EL (cell line): ENCODE measurements at regions not wholly inside any gene's neighbourhood (a gene's known extent, or its start where the extent isn't known, plus 50 kb on each side); places are given as distances from the start of the nearest gene placed in this dataset.
"Not testable (repeated sequence)": the region's sequence is repeated elsewhere in the genome, so short reads cannot be mapped to it uniquely, and the experiment has no call there.

Experiments
- DNase-seq: peaks from one replicate; pipeline ENCODE4 v3.0.0-alpha.2; 2016

DNA sequence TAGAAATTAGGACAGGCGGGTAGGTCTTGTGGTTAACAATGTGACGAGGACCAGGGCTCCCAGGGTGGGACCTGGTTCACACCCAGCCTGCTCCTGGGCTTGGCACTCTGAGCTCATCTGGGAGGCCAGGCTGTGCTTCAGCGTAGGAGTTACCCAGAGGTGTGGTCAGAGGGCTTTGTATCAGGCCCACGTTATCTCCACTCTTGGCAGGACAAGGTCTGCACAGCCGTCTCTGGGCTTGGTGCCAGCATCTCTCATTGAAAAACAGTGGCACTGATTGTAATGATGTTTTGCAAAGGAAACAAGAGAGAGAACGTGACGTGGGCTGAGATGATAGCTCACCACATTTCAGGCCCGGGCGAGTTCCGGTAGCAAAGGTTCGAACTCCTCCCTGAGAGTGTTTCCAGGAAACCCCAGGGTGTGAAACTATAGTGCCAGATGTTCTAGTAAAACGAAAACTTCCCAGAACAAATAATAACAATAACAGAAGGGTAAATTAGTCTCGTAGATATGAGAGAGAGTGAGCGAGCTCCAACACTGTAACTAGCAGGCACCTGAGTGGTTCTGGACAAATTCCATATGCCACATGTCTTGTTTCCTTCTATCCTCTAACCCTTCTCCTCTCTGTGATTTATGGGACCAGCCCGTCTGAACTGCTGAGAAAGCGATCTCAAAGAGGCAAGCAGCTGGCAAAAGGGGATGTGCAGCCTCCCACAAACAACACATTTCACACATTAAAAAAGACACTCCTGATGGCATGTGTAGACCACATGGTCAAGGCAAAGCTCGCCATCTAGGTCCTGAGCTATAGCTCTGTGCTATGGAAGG is 227.3 kb downstream of the KTN1 start:
- DNase-seq: peak; percentile 27

DNA sequence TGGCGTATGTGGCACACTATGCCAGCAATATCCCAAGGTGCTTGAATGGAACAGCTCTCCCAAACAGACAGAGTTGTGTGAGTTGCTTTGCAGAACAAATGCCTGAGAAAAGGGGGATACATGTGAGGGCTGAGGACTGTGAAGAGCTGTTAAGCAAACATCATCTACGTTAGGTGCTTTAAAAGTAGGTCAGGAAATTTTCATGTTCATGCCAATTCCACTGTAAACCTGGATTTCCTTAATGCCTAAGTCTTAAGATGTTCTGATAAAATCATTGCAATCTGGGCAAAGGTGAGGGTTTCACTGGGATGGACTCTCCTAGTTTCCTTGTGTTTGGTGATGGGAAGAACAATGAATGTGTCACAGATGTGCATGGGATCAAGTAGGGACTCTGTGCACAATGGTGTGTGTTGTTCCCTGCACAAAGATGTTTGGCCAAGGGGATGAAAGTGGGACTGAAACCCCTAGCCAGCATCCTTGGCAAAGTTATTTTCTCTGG is 227.9 kb downstream of the KTN1 start:
- DNase-seq: no peak

- no peak for DNase-seq
These were observed 233.6 kb downstream of the KTN1 start for GRCh38 chr14:55813630-55814029.

DNA sequence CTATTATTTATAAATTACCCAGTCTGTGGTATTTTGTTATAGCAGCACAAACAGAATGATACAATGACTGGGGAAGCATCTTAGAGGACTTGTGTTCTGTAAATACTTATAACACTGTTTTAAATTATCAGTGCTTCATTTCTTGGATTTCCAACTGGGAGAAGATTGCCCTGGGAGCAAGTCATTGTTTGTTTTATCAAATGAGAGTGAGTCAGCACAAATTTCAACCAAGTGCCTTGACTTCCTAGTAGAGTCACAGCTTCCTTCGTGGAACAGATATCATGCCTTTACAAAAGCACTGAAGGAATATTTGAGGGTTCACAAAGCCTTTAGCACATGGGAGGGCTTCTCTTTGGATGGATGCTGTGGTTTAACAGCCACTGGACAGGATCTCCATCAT is 234.1 kb downstream of the KTN1 start:
- no peak for DNase-seq

GRCh38 chr14:55814873-55815272 is 234.9 kb downstream of the KTN1 start:
- peak; percentile 17 for DNase-seq

DNA sequence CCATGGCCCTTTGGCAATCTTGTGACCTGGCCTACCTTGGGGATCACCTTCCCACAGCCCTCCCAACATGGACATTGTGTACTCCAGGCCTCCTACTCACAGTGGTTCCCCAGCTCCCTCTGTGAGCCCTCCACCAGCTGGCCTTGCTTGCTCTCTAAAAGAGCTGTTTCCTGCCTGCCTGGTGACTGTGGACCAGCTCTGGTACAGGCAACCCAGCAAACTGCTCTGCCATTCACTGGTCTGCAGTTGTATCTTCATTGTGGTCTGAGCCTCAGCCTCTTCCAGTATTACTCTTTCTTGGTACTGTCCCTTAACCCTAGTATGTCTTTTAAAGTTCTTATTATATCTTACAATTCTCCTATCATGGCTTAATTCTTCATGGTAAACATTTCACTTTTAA is 236.2 kb downstream of the KTN1 start:
- no peak for DNase-seq

DNA sequence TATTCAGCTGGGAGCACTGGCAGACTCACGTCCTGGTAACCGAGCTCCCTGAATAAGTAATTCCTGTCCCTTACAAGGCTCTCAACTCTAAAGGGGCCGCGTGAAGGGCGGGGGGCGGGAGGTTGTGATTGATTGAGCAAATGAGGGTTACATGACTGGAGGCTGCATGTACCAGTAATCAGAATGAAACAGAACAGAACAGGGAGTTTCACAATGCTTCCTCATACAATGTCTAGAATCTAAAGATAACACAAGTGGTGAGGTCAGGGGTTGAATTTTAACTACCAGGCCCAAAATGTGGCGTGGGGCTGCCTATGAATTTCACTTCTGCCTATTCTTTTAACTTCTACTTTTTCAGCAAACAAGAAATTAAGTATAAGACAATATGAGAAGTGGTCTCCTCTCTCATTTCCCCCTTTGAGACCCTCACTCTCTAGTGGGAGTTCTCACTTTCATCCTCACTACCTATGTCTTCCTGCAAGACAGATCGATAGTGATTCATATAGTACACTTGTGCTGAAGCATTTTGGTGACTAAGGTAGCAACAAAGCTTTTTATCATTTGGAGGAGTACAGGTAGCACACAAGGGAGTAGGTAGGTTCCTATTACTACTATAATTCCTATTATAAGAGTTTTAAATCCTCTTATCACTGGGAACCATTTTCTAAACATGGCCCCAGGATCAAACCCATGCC is 239.8 kb downstream of the KTN1 start:
- no peak for DNase-seq

DNA sequence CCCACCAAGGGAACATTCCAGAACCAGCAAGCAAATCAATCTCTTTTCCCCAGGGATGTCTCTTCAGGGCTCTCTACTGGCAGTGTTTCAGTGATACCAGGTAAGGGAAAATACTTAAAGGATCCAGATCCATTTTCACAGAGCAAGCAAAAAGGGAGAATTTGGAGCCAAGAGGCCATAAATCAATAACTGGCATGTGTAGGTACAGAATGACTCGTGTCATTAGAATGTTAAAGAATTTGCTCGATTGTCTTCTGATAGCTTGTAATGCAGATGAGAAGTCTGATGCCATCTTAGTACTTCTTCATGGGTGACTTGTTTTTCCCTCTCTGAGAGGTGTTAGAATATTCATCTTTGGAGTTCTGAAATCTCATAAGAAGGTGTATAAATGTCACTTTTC is 242.9 kb downstream of the KTN1 start:
- DNase-seq: no peak

- peak; percentile 32 for DNase-seq
These were observed 252.3 kb downstream of the KTN1 start for GRCh38 chr14:55832122-55832911.

GRCh38 chr14:55832974-55833373 is 253.0 kb downstream of the KTN1 start:
- no peak for DNase-seq

GRCh38 chr14:55834390-55834789 is 254.4 kb downstream of the KTN1 start:
- DNase-seq: no peak

- DNase-seq: no peak
These were observed 256.0 kb downstream of the KTN1 start for GRCh38 chr14:55835985-55836384.

DNA sequence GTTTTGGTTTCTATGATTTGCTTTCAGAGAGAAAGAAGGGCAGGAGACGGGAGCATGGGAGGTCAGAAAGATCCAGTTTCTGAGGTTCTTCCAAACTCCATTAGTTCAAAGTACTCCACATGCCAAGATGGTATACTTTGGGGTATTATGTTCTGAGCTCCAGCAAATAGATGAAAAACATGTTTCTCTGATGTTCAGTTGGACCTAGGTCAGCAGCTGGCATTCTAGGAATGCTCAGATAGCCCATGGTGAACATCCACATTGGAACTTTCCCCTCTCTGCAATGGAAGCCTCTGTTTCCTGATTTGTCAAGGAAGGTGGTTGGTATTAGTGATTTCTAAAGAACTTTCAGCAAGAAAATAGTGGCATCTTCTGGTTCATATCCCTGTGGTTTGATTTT is 257.5 kb downstream of the KTN1 start:
- no peak for DNase-seq

- DNase-seq: no peak
These were observed 258.6 kb downstream of the KTN1 start for GRCh38 chr14:55838529-55839052.

DNA sequence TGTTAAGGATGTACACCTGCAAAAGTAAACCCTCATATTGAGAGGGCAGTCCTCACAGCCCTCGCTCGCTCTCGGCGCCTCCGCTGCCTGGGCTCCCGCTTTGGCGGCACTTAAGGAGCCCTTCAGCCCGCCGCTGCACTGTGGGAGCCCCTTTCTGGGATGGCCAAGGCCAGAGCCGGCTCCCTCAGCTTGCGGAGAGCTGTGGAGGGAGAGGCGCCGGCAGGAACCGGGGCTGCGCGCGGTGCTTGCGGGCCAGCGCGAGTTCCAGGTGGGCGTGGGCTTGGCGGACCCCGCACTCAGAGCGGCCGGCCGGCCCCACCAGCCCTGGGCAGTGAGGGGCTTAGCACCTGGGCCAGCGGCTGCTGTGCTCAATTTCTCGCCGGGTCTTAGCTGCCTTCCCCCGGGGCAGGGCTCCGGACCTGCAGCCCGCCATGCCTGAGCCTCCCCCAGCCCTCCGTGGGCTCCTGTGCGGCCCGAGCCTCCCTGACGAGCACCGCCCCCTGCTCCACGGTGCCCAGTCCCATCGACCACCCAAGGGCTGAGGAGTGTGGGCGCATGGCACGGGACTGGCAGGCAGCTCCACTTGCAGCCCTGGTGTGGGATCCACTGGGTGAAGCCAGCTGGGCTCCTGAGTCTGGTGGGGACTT is 259.4 kb downstream of the KTN1 start:
- DNase-seq: not testable (repeated sequence)

- DNase-seq: no peak
These were observed 260.8 kb downstream of the KTN1 start for GRCh38 chr14:55840821-55841220.

DNA sequence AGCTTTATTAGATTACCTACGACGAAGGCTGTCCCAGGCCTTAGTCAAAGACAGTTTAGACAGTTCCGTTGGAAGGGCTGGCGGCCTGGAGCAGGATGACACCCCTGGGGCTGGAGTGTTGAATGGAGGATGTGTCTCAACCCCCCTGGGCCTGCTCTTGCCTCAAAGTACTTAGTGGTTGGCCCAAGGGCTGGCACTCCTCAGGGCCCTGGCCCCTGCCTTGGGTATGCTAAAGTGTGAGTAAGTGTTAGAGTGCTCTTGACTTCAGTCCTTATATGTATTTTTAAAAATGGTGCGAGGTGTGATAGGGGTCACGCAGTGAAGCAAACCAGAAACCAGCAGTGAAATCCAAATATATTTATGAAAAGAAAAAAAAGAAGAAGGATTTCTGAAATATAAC is 261.6 kb downstream of the KTN1 start:
- no peak for DNase-seq

GRCh38 chr14:55843718-55844403 is 263.9 kb downstream of the KTN1 start:
- no peak for DNase-seq

DNA sequence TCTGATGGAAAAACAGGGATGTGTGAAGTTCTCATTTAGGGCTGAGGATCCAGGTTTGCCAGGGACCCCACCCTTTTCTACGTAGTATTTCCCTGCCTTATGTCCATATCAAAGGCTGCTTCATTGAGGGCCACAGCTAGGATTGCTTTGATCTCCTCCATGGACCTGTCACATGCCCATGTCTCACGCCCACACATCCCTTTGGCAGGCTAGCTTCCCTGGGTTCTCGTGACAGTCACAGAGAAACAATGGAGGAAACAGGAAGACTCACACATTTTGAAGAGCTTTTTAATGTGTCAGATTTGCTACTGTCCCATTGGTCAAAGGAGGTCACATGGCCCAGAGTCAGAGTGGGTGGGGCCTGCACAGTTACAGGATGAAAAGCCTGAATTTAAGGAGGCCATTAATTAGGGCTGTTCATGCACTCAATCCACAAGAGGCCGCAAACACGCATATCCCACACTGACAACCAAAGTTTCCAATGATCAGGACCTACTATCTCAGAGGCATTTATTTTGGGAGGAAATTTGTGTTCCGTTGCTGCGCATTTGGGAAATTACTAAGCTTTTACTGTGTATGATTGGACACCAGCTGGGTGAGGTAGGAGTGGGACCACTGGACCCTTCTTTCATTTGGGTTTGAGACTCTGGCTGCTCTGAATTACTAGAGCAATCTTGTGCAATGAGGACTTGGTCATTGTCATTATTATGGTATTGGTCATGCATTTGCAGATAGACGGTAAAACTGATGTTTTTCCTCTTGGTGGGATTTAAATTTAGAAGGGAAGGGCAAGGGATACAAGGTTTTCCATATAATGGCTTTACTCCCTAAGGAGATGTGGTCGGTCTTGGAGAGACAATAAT is 266.2 kb downstream of the KTN1 start:
- DNase-seq: peak; percentile 6

GRCh38 chr14:55846826-55847446 is 266.9 kb downstream of the KTN1 start:
- peak; percentile 61 for DNase-seq

- peak; percentile 82 for DNase-seq
These were observed 267.8 kb downstream of the KTN1 start for GRCh38 chr14:55847766-55848165.
